ENCODE measurements at regions not wholly inside any gene's neighbourhood (a gene's known extent, or its start where the extent isn't known, plus 50 kb on each side); places are given as distances from the start of the nearest gene placed in this dataset.

DNA sequence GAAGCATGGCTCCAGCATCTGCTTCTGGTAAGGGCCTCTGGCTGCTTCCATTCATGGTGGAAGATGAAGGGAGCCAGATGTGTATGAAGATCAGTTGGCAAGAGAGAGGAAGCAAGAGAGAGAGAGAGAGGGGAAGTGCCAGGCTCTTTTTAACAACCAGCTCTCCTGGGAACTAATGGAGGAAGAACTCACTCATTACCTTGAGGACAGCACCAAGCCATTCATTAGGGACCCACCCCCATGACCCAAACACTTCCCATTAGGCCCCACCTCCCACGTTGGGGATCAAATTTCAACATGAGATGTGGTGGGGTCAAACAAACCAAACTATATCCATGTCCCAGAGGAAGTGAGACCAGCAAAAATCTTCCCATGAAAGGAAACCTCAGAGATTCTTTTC, 124.8 kb upstream of the SIX2 start:
- no peak for DNase-seq

GRCh38 chr2:45132551-45132950, 123.3 kb upstream of the SIX2 start:
- no peak for DNase-seq

GRCh38 chr2:45131587-45131986, 122.3 kb upstream of the SIX2 start:
- DNase-seq, result no peak

DNA sequence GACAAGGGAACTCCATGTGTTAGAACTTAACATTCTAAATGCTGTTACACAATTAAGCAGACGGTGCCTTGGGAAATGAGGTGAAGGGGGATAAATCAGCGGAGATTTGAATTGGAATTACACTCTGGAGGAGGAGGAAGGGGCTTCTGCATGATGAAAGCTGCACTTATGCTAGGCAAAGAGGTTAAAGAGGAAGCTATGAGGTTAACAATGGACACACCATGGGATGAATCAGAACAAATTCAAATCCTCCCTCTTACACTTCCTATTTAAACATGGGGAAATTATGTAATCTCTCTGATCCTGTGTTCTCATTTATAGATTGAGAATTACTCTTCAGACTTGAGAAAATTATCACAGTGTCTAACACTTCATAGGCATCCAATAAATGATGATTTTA, 121.5 kb upstream of the SIX2 start:
- DNase-seq, result no peak

GRCh38 chr2:45128580-45128997, 119.3 kb upstream of the SIX2 start:
- no peak for DNase-seq

DNA sequence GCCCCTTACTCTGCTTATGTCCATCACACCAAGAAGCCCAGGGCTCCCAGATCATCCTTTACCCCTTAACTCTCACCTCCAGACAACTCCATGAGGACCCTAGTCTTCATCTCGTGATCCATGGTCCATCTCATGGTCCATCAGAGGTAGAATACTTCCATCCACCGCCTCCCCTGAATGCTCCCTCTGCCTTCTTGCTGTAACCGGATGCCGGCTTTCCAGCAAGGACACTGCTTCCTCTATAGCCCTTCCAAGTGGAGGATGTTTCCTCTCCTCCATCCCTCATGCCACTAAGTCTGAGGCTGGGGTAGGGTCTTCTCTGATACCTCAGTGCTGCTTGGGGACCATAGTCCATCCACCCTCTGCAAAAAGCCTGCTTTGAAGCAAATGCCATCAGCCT, 118.6 kb upstream of the SIX2 start:
- no peak for DNase-seq

GRCh38 chr2:45127321-45127720, 118.1 kb upstream of the SIX2 start:
- DNase-seq, result no peak

DNA sequence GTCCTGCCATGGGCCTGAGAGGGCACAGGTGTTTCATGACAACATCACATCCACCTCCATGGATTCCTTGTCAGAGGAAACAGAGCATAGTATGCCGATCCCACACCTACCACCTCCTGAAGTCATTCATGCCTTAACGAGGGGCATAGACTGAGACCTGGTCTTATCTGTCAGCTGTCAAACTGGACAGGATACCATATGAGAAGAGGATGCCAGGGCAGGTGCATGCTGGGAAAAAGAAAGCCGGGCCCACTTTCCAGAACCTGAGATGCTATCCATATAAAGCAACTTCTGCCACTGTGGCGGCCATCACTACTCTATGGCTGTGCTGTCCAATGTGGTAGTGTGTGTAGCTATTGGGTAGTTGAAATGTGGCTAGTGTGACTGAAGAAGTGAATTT, 116.0 kb upstream of the SIX2 start:
- DNase-seq, result no peak

GRCh38 chr2:45124456-45124855, 115.2 kb upstream of the SIX2 start:
- peak; percentile 34 for DNase-seq

DNA sequence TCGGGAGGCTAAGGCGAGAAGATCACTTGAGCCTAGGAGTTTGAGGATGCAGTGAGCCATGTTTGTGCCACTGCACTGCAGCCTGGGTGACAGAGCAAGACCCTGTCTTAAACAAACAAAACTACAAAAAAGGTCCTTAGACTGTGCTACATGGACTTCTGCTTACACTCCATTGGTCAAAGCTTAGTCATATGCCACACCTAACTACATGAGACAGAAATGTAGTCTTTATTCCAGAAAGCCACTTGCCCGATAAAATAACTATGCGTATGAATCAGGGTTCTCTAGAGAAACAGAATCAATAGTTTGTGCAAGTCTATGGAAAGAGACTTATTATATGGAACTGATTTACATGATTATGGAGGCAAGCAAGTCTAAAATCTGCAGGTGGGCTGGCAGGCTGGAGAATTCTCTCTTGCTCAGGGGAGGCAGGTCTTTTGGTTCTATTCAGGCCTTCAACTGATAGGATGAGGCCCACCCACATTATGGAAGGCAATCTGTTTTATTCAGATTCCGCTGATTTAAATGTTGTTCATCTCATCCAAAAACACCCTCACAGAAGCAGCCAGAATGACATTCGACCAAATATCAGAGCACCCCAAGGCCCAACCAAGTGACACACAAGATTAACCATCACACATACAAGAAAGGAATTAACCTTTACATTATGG, 114.4 kb upstream of the SIX2 start:
- no peak for DNase-seq

DNA sequence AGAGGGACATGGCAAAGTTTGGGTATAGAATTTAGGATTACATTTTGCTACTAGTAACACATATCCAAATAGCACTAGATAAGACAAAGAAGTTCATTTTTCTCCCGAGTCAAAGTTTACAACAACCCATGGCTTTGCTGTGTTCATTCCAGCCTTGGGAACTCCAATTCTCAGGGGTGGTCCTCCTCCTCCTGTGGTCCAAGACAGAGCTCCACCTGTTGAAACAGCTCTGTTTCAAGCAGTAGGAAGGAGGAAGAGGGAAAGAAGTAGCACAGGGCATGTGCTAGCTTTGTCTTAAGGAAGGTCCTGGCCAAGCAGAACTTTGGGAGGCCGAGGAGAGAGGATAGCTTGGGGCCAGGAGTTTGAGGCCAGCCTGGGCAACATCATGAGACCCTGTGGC, 113.8 kb upstream of the SIX2 start:
- no peak for DNase-seq

DNA sequence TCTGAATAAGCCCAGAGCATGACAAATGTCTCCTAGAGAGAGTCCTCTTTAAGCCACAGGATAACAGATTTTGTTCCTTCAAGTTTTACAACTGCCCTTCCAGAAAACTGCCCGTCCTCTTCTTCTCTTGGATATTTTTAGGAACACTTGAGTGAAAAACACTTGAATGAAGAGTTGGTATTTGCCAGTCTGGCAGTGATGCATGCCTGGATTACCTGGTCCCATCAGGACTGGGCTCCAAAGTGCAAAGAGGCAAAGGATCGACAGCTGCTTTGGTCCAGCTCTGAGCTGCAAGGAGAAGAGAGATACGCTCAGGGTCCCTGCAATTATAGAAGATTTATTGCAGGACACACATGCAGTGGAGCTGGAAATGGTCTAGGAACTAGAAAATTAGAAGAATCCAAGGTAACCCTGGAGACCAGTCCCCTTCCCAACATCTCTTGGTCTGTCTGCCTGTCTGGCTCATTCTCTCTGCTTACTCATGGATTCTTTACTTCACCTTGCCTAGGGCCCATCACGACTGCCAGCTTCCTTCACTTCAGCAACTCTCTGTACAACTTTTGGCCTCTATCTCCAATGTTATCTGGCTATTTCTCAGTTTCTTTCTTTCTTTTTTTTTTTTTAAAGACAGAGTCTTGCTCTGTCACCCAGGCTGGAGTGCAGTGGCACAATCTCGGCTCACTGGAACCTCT, 112.1 kb upstream of the SIX2 start:
- no peak for DNase-seq

- DNase-seq, result peak; percentile 73
Measured at GRCh38 chr2:45120546-45120945, 111.3 kb upstream of the SIX2 start.

- DNase-seq, result no peak
Measured at GRCh38 chr2:45119855-45120254, 110.6 kb upstream of the SIX2 start.

DNA sequence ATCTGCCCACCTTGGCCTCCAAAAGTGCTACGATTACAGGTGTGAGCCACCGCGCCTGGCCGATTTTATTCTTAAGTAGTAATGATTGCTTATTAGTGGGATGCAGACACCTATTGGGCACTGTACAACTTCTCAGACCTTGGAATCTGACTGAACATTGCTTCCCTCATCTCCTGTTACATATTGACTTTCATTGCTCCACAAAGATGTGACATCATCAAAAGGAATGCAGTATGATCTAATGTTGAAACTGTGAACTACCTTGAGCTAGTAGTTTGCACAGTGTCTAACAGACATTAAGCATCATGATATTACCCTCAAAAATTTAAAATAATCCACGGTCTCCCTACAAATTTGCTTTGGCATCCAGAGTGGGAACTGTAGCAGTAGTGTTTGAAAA, 109.8 kb upstream of the SIX2 start:
- no peak for DNase-seq

GRCh38 chr2:45117383-45117782, 108.1 kb upstream of the SIX2 start:
- no peak for DNase-seq

GRCh38 chr2:45115181-45115580, 105.9 kb upstream of the SIX2 start:
- DNase-seq, result no peak

DNA sequence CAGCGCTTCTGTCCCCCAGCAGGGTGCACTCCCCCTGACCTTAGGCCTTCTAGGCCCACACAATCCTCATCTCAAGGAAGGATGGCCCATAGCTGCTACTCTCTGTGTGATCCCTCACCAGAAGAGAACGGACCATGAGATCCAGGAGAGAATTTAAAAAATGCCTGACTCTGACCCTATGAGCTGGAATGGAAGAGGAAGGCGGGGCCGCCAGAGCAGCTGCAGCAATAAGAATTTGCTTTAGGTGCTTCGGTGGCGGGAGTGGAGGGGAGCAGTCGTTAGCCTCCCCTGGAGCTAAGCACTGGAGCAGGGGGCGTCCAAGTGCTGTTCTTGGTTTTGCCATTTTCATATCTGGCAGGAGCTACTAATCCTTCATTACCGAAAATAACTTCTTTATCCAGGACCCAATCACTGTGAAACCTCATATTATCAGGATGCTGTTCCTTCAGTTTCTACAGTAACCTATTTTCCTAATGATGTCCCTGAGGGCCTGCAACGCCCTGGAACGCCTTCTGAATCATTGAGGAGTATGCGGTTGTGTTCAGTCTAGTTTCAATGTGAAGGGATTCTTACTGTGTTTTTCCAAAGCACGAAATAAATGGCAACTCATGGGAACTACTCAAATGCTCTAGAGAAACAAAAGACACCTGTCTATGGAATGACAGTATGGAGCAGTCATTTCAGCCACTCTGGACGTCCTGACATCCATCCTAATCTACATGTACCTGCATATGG, 105.1 kb upstream of the SIX2 start:
- DNase-seq, result no peak

DNA sequence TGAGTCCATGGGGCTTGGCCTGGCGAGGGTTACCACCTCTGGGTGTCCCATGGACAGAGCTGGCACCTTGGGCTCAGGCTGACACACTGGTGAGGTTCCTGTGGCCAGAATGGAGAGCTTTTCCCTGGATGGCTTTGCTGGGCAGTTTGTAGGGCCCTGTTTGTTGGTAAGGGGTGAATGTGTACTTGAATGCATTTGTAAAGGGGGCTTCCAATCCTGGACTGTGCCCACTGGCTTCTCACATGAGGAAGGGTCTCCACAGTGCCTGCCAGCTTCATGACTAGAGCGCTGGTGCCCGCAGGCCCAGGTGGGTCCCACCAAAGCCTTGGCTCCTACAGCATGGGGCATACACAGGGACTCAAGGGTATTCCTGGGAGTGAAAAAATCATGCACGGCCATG, 103.5 kb upstream of the SIX2 start:
- DNase-seq, result no peak

DNA sequence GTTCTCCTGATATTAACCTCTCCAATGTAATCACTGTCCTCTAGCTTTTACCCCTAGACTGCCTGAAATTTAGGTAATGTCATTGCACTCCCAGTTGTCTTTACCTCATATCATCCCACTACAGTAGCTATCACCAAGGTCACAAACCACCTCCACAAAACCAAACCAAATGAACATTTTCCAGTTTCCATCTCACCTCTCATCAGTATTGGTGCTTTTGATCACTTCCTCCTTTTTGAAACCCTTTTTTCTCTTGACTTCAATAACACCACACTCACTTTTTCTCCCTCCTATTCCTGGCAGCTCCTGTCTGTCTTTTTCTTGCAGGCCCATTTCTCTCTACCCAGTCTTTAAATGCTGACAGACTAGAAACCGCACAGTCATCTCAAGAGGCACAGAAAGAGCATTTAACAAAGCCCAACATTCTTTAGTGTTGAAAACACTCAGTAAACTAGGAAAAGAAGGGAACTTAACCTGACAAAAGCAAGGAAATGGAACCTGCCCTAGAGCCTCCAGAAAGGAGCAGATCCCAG, 95.9 kb upstream of the SIX2 start:
- DNase-seq, result no peak

- DNase-seq, result no peak
Measured at GRCh38 chr2:45104429-45104828, 95.2 kb upstream of the SIX2 start.

DNA sequence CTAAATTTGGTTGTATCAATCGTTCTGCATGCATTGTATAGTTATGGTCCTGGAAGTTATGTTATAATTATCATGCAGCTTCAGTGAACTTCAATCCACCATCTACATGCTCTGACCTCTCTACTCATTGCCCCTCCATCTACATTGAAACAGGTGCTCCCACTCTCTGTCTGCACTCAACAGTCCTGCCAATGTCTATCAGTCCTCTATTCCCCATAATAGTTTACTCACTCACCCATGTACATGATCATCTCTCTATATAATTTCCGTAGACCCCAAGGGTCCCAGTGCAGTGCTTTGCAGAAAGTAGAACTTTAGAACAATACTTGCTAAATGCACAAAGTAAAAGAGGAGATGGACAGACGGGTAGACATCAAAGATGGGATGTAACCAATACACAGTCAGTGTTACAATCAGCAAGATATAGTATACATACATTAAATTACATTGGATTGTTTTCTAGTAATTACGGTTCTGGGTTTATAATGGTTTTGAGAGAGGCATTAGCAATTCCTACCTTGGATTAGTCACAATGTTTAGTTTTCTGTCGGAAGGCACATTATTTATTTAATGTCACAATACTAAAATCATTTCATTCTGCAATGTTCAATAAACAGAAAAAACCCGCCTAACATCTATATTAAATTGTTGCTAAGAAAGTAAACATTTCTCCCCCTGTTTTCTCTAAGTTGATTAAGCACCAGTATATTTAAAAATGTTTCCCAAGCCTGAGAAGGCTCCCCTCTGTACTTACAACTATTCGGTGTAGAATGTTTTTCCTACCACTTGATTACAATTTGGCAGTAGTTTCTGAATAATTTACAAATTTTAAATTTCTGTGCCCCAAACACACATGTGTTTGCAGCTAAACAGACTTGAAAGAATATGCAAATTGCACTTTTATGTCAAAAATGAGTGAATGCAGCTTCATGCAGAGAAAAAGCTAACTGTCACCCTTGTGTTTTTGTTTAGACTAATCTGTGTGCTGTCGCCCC, 94.4 kb upstream of the SIX2 start:
- no peak for DNase-seq
